Mesendoderm (in vitro differentiated cells): ENCODE measurements at regions not wholly inside any gene's neighbourhood (a gene's known extent, or its start where the extent isn't known, plus 50 kb on each side); places are given as distances from the start of the nearest gene placed in this dataset.

Source experiments
- DNase-seq: peaks from one replicate; pipeline ENCODE4 v3.0.0; 2013
- H2AK5ac ChIP-seq: 2 replicates; pipeline ENCODE4 v1.6.1; 2013; ENCODE audit warnings: low read length, inconsistent platforms
- H2BK120ac ChIP-seq: 2 replicates; pipeline ENCODE4 v1.6.1; 2013; ENCODE audit warnings: low read depth, mild to moderate bottlenecking, low read length, moderate library complexity, mixed read lengths
- H2BK15ac ChIP-seq: replicated peaks from 2 replicates; pipeline ENCODE4 v1.6.1; 2013; ENCODE audit warnings: low read depth, mild to moderate bottlenecking, moderate library complexity
- H2BK5ac ChIP-seq: 2 replicates; pipeline ENCODE4 v1.6.1; 2013; ENCODE audit warnings: low read length, inconsistent platforms
- H3K18ac ChIP-seq: 2 replicates; pipeline ENCODE4 v1.6.1; 2013; ENCODE audit warnings: mild to moderate bottlenecking, low read length, mixed read lengths
- H3K23ac ChIP-seq: one replicate; pipeline ENCODE4 v1.6.1; 2013; ENCODE audit warnings: low read length
- H3K27ac ChIP-seq: 2 replicates; pipeline ENCODE4 v1.5.1; 2013; ENCODE audit warnings: low read depth, mild to moderate bottlenecking, inconsistent platforms, low read length, moderate library complexity
- H3K27me3 ChIP-seq: 2 replicates; pipeline ENCODE4 v1.6.1; 2013; ENCODE audit warnings: low read length, control low read depth, mild to moderate bottlenecking, inconsistent platforms; ENCODE audit not compliant: insufficient read depth, poor library complexity
- H3K36me3 ChIP-seq: 2 replicates; pipeline ENCODE4 v1.6.1; 2013; ENCODE audit warnings: low read length, inconsistent platforms; ENCODE audit not compliant: control insufficient read depth, insufficient read depth
- H3K4ac ChIP-seq: one replicate; pipeline ENCODE4 v1.6.1; 2013; ENCODE audit warnings: low read depth, mild to moderate bottlenecking, low read length, moderate library complexity
- H3K4me1 ChIP-seq: 2 replicates; pipeline ENCODE4 v1.6.1; 2013; ENCODE audit warnings: low read depth, low read length, inconsistent platforms; ENCODE audit not compliant: control insufficient read depth
- H3K4me2 ChIP-seq: 2 replicates; pipeline ENCODE4 v1.6.1; 2013; ENCODE audit warnings: low read length
- H3K4me3 ChIP-seq: 2 replicates; pipeline ENCODE4 v1.5.1; 2013; ENCODE audit warnings: mild to moderate bottlenecking, low read length
- H3K56ac ChIP-seq: one replicate; pipeline ENCODE4 v1.6.1; 2013; ENCODE audit warnings: low read length
- H3K79me1 ChIP-seq: 2 replicates; pipeline ENCODE4 v1.6.1; 2013; ENCODE audit warnings: low read length, inconsistent platforms
- H3K79me2 ChIP-seq: 2 replicates; pipeline ENCODE4 v1.6.1; 2013; ENCODE audit warnings: mild to moderate bottlenecking, low read length; ENCODE audit not compliant: control insufficient read depth, insufficient read depth
- H3K9ac ChIP-seq: 2 replicates; pipeline ENCODE4 v1.6.1; 2013; ENCODE audit warnings: low read length, inconsistent platforms
- H4K5ac ChIP-seq: one replicate; pipeline ENCODE4 v1.6.1; 2013; ENCODE audit warnings: low read length
- H4K8ac ChIP-seq: one replicate; pipeline ENCODE4 v1.6.1; 2013; ENCODE audit warnings: low read depth, mild to moderate bottlenecking, control low read depth, low read length, moderate library complexity
- WGBS: extraction: QIAGEN DNeasy Blood & Tissue Kit; methylation state at CpG from one replicate; pipeline ENCODE4 v1.1.7; 2013; ENCODE audit warnings: low lambda C conversion rate, missing lambda C conversion rate; ENCODE audit not compliant: insufficient coverage; ENCODE audit errors: extremely low coverage; 5-methylcytosine and 5-hydroxymethylcytosine counted together

DNA sequence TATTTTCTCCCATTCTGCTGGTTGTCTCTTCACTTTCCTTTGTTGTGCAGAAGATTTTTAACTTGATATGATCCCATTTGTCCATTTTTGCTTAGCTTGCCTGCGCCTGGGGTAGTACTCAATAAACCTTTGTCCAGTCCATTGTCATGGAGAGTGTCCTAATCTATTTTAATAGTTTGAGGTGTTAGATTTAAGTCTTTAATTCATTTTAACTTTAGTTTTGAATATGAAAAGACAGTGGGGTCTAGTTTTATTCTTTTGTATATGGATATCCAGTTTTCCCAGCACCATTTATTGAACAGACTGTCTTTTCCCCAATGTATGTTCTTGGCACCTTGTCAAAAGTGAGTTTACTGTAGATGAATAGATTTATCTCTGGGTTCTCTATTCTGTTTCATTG lies 76.0 kb upstream of the ITM2A start:
- no peak overlapping the region for H4K8ac ChIP-seq
- H3K79me2 ChIP-seq = no peaks in the 10 kb centered on the region
- H3K4me1 ChIP-seq = no peaks in the 10 kb centered on the region
- no peaks in the 10 kb centered on the region for H3K36me3 ChIP-seq
- WGBS = no CpG with 5 or more reads among the region's 1 CpG
- no peak overlapping the region for H3K27ac ChIP-seq
- H2AK5ac ChIP-seq = no peak overlapping the region
- H3K79me1 ChIP-seq = no peaks in the 10 kb centered on the region
- H3K4me2 ChIP-seq = no peak overlapping the region
- no peak overlapping the region for H3K23ac ChIP-seq
- H3K4me3 ChIP-seq = no peak overlapping the region
- H3K4ac ChIP-seq = no peak overlapping the region
- DNase-seq = no peak
- H3K56ac ChIP-seq = no peak overlapping the region
- H2BK5ac ChIP-seq = no peak overlapping the region
- H4K5ac ChIP-seq = no peak overlapping the region
- H2BK15ac ChIP-seq = no peak overlapping the region
- H2BK120ac ChIP-seq = no peak overlapping the region
- no peak overlapping the region for H3K18ac ChIP-seq
- no peaks in the 10 kb centered on the region for H3K27me3 ChIP-seq
- no peak overlapping the region for H3K9ac ChIP-seq

DNA sequence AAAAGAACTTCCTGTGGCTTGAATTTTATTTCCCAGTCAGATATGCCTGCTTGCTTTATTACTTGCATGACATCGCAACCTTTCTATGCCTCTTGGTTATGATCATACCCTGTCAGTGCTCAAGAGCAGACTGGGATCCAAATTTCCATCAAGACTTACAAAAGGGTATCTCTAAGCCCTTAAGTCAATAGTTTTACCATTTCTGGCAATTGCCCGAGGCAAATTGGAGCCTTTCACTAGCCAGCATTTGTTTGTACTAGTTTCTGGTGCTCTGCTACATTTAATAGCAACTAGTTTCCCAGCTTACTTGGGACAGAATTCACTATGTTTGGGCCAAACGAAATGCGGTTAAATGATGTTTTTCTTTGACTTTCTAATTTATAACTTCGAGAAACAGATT lies 73.2 kb upstream of the ITM2A start:
- Histone ChIP-seq H3K56ac (no peak overlapping the region), H3K79me1 (no peaks in the 10 kb centered on the region), H3K4me3 (no peak overlapping the region), H3K18ac (no peak overlapping the region), H3K4me2 (no peak overlapping the region), H3K4ac (no peak overlapping the region), H3K79me2 (no peaks in the 10 kb centered on the region), H2BK15ac (no peak overlapping the region), H2BK120ac (no peak overlapping the region), H2AK5ac (no peak overlapping the region), H3K27ac (no peak overlapping the region), H3K27me3 (no peaks in the 10 kb centered on the region), H4K8ac (no peak overlapping the region), H3K36me3 (no peaks in the 10 kb centered on the region), H3K9ac (no peak overlapping the region), H2BK5ac (no peak overlapping the region), H3K23ac (no peak overlapping the region), H3K4me1 (no peaks in the 10 kb centered on the region), H4K5ac (no peak overlapping the region)
- WGBS = no CpG with 5 or more reads among the region's 5 CpGs
- DNase-seq = no peak
